ENCODE measurements at regions not wholly inside any gene's neighbourhood (a gene's known extent, or its start where the extent isn't known, plus 50 kb on each side); places are given as distances from the start of the nearest gene placed in this dataset.

- H3K4me2 ChIP-seq (ENCODE audit: low read length), result no peak overlapping the region
- DNase-seq (ENCODE audit: low spot score), result no peak
- no peaks in the 10 kb centered on the region for H3K9me2 ChIP-seq (ENCODE audit: insufficient read depth, low read length)
- H2AFZ ChIP-seq (ENCODE audit: low read length), result no peak overlapping the region
- no TSS peak for BruUV-seq (replicated peaks)
- CTCF ChIA-PET (ENCODE audit: unreplicated experiment), result no interaction called here
- H3K79me2 ChIP-seq (ENCODE audit: insufficient read depth, low read depth, low read length), result no peaks in the 10 kb centered on the region
- no peaks in the 10 kb centered on the region for H4K20me1 ChIP-seq (ENCODE audit: insufficient read depth, low read length)
- H3K4me1 ChIP-seq (ENCODE audit: insufficient read depth, low read length, poor library complexity, severe bottlenecking), result no peaks in the 10 kb centered on the region
- no peak overlapping the region for H3K4me3 ChIP-seq (ENCODE audit: low read depth, low read length, poor library complexity, severe bottlenecking)
- TF ChIP-seq CTCF (conservative IDR thresholded peaks at IDR 0.05; ENCODE audit: low read length), result no peak
- no peak for TF ChIP-seq EZH2phosphoT487 (IDR thresholded peaks at IDR 0.05; ENCODE audit: borderline replicate concordance, low read depth, low read length)
- no peaks in the 10 kb centered on the region for H3K36me3 ChIP-seq (ENCODE audit: insufficient read depth, low read length)
- intact Hi-C loops (cut with micrococcal nuclease; ENCODE audit: unreplicated experiment), result no loop called here
- no peaks in the 10 kb centered on the region for H3K9me3 ChIP-seq (ENCODE audit: low read length)
- POLR2A ChIA-PET, result no interaction called here
- H3K27ac ChIP-seq (ENCODE audit: low read depth, low read length, poor library complexity, severe bottlenecking), result no peak overlapping the region
Measured at GRCh38 chr1:195577748-195578147, 1030.5 kb downstream of the KCNT2 start.

DNA sequence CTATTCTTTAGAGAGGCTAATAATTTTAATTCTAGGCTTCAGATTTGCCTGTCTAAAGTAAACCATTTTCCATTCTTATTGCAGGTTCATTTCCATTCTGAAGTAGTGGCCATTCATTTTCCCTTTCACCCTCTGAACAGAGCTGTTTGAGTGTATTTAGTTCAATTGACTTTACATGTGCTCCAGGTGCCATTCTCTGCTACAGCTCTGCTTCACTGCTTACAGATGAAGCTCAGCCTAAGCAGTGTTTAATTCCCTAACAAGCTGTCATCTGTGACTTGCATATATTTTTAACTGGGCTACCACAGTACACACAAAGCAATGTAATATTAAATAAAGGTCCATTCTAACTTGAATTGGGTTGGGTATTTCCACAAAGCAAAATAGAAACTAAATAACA is 1031.6 kb downstream of the KCNT2 start:
- POLR2A ChIA-PET, result interaction anchor here (0.6 to 1.1 kb wide), 2 partner anchors 8 to 13 kb away, joined by 3 to 6 read pairs; no protein-coding TSS in a partner anchor
- no peaks in the 10 kb centered on the region for H3K36me3 ChIP-seq (ENCODE audit: insufficient read depth, low read length)
- no peaks in the 10 kb centered on the region for H4K20me1 ChIP-seq (ENCODE audit: insufficient read depth, low read length)
- no peaks in the 10 kb centered on the region for H3K9me2 ChIP-seq (ENCODE audit: insufficient read depth, low read length)
- no peaks in the 10 kb centered on the region for H3K9me3 ChIP-seq (ENCODE audit: low read length)
- BruUV-seq (replicated peaks), result no TSS peak
- intact Hi-C loops (cut with micrococcal nuclease; ENCODE audit: unreplicated experiment), result no loop called here
- DNase-seq (ENCODE audit: low spot score), result no peak
- no peak overlapping the region for H3K4me3 ChIP-seq (ENCODE audit: low read depth, low read length, poor library complexity, severe bottlenecking)
- no peak overlapping the region for H3K4me2 ChIP-seq (ENCODE audit: low read length)
- CTCF ChIA-PET (ENCODE audit: unreplicated experiment), result no interaction called here
- H2AFZ ChIP-seq (ENCODE audit: low read length), result no peak overlapping the region
- no peak overlapping the region for H3K27ac ChIP-seq (ENCODE audit: low read depth, low read length, poor library complexity, severe bottlenecking)
- no peak for TF ChIP-seq EZH2phosphoT487 (IDR thresholded peaks at IDR 0.05; ENCODE audit: borderline replicate concordance, low read depth, low read length)
- TF ChIP-seq CTCF (conservative IDR thresholded peaks at IDR 0.05; ENCODE audit: low read length), result no peak
- no peaks in the 10 kb centered on the region for H3K79me2 ChIP-seq (ENCODE audit: insufficient read depth, low read depth, low read length)
- no peaks in the 10 kb centered on the region for H3K4me1 ChIP-seq (ENCODE audit: insufficient read depth, low read length, poor library complexity, severe bottlenecking)

DNA sequence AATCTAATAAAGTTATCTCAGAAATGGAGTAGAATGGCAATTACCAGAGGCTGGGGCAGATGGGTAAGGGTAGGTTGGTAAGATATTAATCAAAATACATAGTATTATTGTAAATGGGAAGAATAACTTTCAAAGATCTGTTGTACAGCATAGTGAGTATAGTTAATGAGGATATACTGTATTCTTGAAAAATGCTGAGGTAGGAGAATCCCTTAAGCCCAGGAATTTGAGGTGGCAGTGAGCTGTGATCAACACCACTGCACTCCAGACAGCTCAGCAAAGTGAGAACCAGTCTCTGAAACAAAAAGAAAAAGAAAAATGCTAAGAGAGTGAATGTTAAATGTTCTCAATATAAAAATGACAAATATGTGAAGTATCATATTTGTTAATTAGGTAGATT is 1033.7 kb downstream of the KCNT2 start:
- no peak overlapping the region for H2AFZ ChIP-seq (ENCODE audit: low read length)
- no peaks in the 10 kb centered on the region for H3K79me2 ChIP-seq (ENCODE audit: insufficient read depth, low read depth, low read length)
- no peak overlapping the region for H3K27ac ChIP-seq (ENCODE audit: low read depth, low read length, poor library complexity, severe bottlenecking)
- H3K4me2 ChIP-seq (ENCODE audit: low read length), result no peak overlapping the region
- H3K9me3 ChIP-seq (ENCODE audit: low read length), result no peaks in the 10 kb centered on the region
- TF ChIP-seq EZH2phosphoT487 (IDR thresholded peaks at IDR 0.05; ENCODE audit: borderline replicate concordance, low read depth, low read length), result no peak
- no peak for TF ChIP-seq CTCF (conservative IDR thresholded peaks at IDR 0.05; ENCODE audit: low read length)
- CTCF ChIA-PET (ENCODE audit: unreplicated experiment), result no interaction called here
- POLR2A ChIA-PET, result interaction anchor here (1.1 kb wide), 1 partner anchor 19 kb away, joined by 3 read pairs; no protein-coding TSS in a partner anchor
- H4K20me1 ChIP-seq (ENCODE audit: insufficient read depth, low read length), result no peaks in the 10 kb centered on the region
- no TSS peak for BruUV-seq (replicated peaks)
- H3K36me3 ChIP-seq (ENCODE audit: insufficient read depth, low read length), result no peaks in the 10 kb centered on the region
- intact Hi-C loops (cut with micrococcal nuclease; ENCODE audit: unreplicated experiment), result no loop called here
- no peaks in the 10 kb centered on the region for H3K4me1 ChIP-seq (ENCODE audit: insufficient read depth, low read length, poor library complexity, severe bottlenecking)
- no peaks in the 10 kb centered on the region for H3K9me2 ChIP-seq (ENCODE audit: insufficient read depth, low read length)
- no peak overlapping the region for H3K4me3 ChIP-seq (ENCODE audit: low read depth, low read length, poor library complexity, severe bottlenecking)
- DNase-seq (ENCODE audit: low spot score), result no peak
